ENCODE measurements at regions not wholly inside any gene's neighbourhood (a gene's known extent, or its start where the extent isn't known, plus 50 kb on each side); places are given as distances from the start of the nearest gene placed in this dataset.
"Not testable (repeated sequence)": the region's sequence is repeated elsewhere in the genome, so short reads cannot be mapped to it uniquely, and the experiment has no call there.

- no peak for ATAC-seq
- DNase-seq (ENCODE audit: low spot score in 2 of 2): no peak
- Mint-ChIP-seq H3K4me1 (no peaks in the 10 kb centered on the region), H3K36me3 (no peaks in the 10 kb centered on the region), H3K9me3 (no peaks in the 10 kb centered on the region), H3K4me3 (no peak overlapping the region), H3K27ac (no peak overlapping the region)
Observed at GRCh38 chr5:174922955-174923354, 198.6 kb downstream of the MSX2 start.

DNA sequence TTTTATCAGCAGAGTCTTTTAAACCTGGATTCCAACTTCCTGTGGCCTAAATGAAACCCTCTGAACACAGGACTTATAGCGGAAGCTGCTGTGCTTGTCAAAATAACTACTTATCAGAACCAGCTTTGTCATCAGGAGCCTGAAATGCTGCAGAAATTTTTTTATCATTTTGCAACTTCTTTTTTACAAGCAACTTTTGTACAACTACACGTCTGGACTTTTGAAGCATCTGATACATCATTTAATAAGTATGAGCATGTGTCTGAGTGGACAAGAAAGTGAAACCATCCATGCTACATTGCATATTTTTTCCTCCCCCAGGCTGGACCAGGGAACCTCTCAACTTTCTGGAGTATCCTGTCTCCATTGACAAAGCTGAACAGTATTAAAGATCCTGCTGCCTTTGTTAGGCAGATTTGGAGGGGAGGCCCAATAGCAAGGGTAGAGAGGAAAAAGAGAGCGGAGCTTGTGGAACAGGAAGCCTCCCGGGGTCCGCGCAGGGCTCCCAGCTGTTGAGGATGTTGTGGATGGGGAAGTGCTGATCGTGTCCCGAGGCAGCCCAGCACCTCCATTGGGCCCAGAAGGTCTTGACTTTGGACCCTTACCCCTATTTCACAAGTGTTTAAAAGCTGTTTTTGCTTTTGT, 196.6 kb downstream of the MSX2 start:
- H3K27ac Mint-ChIP-seq: no peak overlapping the region
- no peaks in the 10 kb centered on the region for H3K4me1 Mint-ChIP-seq
- no peaks in the 10 kb centered on the region for H3K36me3 Mint-ChIP-seq
- ATAC-seq (no peak), DNase-seq (ENCODE audit: low spot score in 2 of 2) (no peak)
- H3K9me3 Mint-ChIP-seq: no peaks in the 10 kb centered on the region
- no peak overlapping the region for H3K4me3 Mint-ChIP-seq

DNA sequence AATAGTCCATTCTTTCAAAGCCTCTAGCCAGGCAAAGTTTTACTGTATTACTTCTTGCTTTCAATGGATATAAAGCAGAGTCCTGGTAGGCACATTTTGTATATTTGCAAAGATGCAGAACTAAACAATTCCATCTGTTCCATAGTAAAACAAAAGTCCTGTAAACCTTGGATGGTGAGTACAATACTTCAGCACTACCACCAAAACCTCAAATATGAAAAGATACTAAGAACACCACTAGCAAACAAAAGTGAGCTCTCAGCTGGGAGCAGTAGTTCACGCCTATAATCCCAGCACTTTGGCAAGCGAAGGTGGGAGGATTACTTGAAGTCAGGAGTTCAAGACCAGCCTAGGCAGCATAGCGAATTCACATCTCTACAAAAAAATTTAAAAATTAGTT, 195.0 kb downstream of the MSX2 start:
- no peak for ATAC-seq
- no peak for DNase-seq (ENCODE audit: low spot score in 2 of 2)
- no peak overlapping the region for H3K4me3 Mint-ChIP-seq
- H3K36me3 Mint-ChIP-seq: no peaks in the 10 kb centered on the region
- no peaks in the 10 kb centered on the region for H3K4me1 Mint-ChIP-seq
- H3K9me3 Mint-ChIP-seq: no peaks in the 10 kb centered on the region
- H3K27ac Mint-ChIP-seq: no peak overlapping the region

GRCh38 chr5:174918655-174919054, 194.3 kb downstream of the MSX2 start:
- ATAC-seq: no peak
- H3K27ac Mint-ChIP-seq: no peak overlapping the region

GRCh38 chr5:174917976-174918554, 193.7 kb downstream of the MSX2 start:
- DNase-seq (ENCODE audit: low spot score in 2 of 2) (no peak), ATAC-seq (no peak)
- H3K4me1 Mint-ChIP-seq: no peaks in the 10 kb centered on the region
- no peaks in the 10 kb centered on the region for H3K9me3 Mint-ChIP-seq
- H3K27ac Mint-ChIP-seq: no peak overlapping the region
- H3K36me3 Mint-ChIP-seq: no peaks in the 10 kb centered on the region
- no peak overlapping the region for H3K4me3 Mint-ChIP-seq

More at GRCh38 chr5:174918655-174919054, 194.3 kb downstream of the MSX2 start:
- no peaks in the 10 kb centered on the region for H3K4me1 Mint-ChIP-seq
- no peak overlapping the region for H3K4me3 Mint-ChIP-seq
- no peaks in the 10 kb centered on the region for H3K9me3 Mint-ChIP-seq
- no peak for DNase-seq (ENCODE audit: low spot score in 2 of 2)
- no peaks in the 10 kb centered on the region for H3K36me3 Mint-ChIP-seq

DNA sequence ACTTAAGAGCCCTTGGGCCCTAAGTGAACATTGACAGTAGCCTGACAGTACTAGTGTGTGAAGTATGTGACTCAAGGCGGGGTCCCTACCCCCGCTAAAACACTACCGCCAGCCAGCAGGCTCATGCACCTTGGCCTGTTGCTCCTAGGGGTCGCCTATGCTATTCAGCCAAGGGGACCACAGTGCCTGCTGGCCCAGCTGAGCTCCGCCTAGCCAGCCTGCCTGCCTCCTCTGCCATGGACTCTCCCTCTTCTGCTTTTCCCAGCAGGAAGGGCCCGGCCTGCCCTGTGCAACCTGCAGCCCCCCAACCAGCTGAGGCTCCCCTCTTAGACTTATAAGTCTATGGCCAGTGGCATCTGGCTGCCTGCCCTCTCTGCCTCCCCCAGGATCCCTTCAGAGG, 193.1 kb downstream of the MSX2 start:
- H3K9me3 Mint-ChIP-seq; H3K4me1 Mint-ChIP-seq; H3K36me3 Mint-ChIP-seq; ATAC-seq; DNase-seq (ENCODE audit: low spot score in 2 of 2); H3K27ac Mint-ChIP-seq; H3K4me3 Mint-ChIP-seq: not testable (repeated sequence)

DNA sequence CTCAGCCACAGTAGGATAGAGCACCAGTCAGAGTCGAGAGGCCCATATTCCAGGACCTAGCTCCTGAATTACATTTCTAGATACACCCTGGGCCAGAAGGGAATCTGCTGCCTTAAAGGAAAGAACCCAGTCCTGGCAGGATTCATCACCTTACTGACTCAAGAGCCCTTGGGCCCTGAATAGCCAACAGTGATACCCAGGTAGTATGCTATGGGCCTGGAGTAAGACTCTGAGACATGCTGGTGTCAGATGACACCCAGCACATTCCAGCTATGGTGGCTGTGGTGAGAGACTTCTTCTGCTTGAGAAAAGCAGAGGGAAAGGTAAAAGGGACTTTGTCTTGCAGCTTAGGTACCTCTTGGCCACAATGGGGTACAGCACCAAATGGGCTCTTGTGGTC, 192.5 kb downstream of the MSX2 start:
- not testable (repeated sequence) for DNase-seq (ENCODE audit: low spot score in 2 of 2); H3K36me3 Mint-ChIP-seq; ATAC-seq; H3K27ac Mint-ChIP-seq; H3K9me3 Mint-ChIP-seq; H3K4me1 Mint-ChIP-seq; H3K4me3 Mint-ChIP-seq

GRCh38 chr5:174916227-174916626, 191.8 kb downstream of the MSX2 start:
- Mint-ChIP-seq H3K4me3 (no peak overlapping the region), H3K36me3 (no peaks in the 10 kb centered on the region), H3K4me1 (no peaks in the 10 kb centered on the region), H3K27ac (no peak overlapping the region), H3K9me3 (no peaks in the 10 kb centered on the region)
- ATAC-seq (no peak), DNase-seq (ENCODE audit: low spot score in 2 of 2) (no peak)

DNA sequence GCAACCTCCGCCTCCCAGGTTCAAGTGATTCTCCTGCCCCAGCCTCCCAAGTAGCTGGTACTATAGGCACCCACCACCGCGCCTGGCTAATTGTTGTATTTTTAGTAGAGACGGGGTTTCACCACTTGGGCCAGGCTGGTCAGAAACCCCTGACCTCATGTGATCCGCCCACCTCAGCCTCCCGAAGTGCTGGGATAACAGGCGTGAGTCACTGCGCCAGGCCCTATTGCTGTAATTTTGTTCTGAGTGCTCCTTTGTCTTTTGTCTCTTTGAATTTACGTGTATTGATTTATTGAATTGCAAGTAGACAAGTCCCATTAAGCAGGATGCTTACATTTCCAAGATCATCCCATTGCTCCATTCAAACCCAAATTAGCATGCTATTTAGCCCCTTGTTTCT, 186.7 kb downstream of the MSX2 start:
- Mint-ChIP-seq H3K36me3 (no peaks in the 10 kb centered on the region), H3K4me1 (no peaks in the 10 kb centered on the region), H3K27ac (no peak overlapping the region), H3K9me3 (no peaks in the 10 kb centered on the region), H3K4me3 (no peak overlapping the region)
- DNase-seq (ENCODE audit: low spot score in 2 of 2) (no peak), ATAC-seq (no peak)

DNA sequence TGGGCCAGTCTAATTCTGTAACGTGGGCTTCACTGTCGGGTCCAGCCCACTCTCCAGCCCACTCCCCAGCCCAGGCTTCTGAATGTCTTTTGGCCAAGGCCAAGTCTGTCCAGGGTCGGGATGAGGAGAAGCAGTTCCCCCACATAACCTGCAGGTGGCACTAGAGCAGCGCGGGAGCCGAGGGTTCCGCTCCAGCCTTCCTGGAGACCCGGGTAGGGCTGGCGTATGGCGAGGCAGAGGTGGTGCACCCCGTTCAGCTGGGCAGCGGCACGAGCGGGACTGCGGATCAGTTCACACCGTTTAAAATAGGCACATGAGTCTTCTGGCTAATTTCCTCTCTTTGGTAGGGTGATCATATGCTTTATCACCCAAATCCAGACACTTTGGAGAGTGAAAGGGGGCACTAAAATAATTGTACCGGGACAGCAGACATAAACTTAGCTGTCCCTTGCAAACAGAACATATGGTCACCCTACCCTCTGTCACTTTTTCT, 185.9 kb downstream of the MSX2 start:
- Mint-ChIP-seq H3K4me1 (no peaks in the 10 kb centered on the region), H3K4me3 (no peak overlapping the region), H3K36me3 (no peaks in the 10 kb centered on the region), H3K9me3 (no peaks in the 10 kb centered on the region), H3K27ac (no peak overlapping the region)
- ATAC-seq (peak; percentile 77), DNase-seq (ENCODE audit: low spot score in 2 of 2) (peak; percentile 40 to 70)

GRCh38 chr5:174903172-174903732, 178.9 kb downstream of the MSX2 start:
- ATAC-seq (no peak), DNase-seq (ENCODE audit: low spot score in 2 of 2) (no peak)
- Mint-ChIP-seq H3K4me3 (no peak overlapping the region), H3K9me3 (no peaks in the 10 kb centered on the region), H3K27ac (no peak overlapping the region), H3K4me1 (no peaks in the 10 kb centered on the region), H3K36me3 (no peaks in the 10 kb centered on the region)

DNA sequence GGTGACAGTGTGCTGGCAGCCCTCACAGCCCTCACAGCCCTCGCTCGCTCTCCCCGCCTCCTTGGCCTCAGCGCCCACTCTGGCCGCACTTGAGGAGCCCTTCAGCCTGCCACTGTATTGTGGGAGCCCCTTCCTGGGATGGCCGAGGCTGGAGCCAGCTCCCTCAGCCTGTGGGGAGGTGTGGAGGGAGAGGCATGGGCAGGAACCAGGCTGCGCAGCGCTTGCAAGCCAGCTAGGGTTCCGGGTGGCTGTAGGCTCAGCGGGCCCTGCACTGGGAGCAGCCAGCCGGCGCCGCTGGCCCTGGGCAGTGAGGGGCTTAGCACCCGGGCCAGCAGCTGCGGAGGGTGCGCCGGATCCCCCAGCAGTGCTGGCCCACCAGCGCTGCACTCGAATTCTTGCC, 177.0 kb downstream of the MSX2 start:
- Mint-ChIP-seq H3K4me3 (no peak overlapping the region), H3K4me1 (no peaks in the 10 kb centered on the region), H3K36me3 (no peaks in the 10 kb centered on the region), H3K9me3 (no peaks in the 10 kb centered on the region), H3K27ac (no peak overlapping the region)
- DNase-seq (ENCODE audit: low spot score in 2 of 2) (no peak), ATAC-seq (no peak)

DNA sequence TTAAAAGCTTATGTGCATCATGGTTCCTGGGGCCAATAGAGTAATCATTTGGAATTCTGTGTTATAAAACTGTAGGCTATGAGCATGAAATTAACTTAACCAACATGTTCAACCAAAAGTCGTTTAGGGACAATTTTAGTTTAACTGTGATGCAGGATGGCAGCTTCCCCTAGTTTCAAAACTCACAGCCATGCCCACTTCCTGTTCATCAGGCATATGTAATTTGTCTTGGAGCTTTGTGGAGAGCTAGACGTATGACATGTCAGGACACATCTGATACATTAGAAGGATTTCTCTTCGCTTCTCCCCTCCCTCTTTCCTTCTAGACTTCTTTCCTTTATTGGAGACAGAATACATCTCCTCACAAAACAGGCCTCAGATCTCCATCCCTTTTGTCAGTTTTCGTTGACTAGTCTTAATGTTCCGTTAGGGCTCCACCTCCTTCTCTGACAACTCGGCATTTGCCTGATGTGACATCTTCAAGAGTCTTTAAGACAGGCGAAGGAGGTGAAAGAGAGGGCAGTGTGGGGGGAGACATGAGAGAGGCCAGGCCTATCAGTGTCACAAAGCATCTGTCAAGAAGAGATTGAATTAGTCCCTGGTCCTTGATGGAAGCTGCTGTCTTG, 176.0 kb downstream of the MSX2 start:
- H3K27ac Mint-ChIP-seq: no peak overlapping the region
- ATAC-seq: no peak
- no peaks in the 10 kb centered on the region for H3K4me1 Mint-ChIP-seq
- H3K4me3 Mint-ChIP-seq: no peak overlapping the region
- H3K9me3 Mint-ChIP-seq: no peaks in the 10 kb centered on the region
- no peak for DNase-seq (ENCODE audit: low spot score in 2 of 2)
- no peaks in the 10 kb centered on the region for H3K36me3 Mint-ChIP-seq

GRCh38 chr5:174897281-174897950, 173.0 kb downstream of the MSX2 start:
- DNase-seq (ENCODE audit: low spot score in 2 of 2): no peak
- H3K36me3 Mint-ChIP-seq: no peaks in the 10 kb centered on the region

GRCh38 chr5:174895360-174895759, 171.0 kb downstream of the MSX2 start:
- no peak for DNase-seq (ENCODE audit: low spot score in 2 of 2)
- Mint-ChIP-seq H3K27ac (no peak overlapping the region), H3K36me3 (no peaks in the 10 kb centered on the region), H3K4me1 (no peaks in the 10 kb centered on the region), H3K9me3 (no peaks in the 10 kb centered on the region), H3K4me3 (no peak overlapping the region)
- ATAC-seq: no peak

More at GRCh38 chr5:174897281-174897950, 173.0 kb downstream of the MSX2 start:
- no peak for ATAC-seq
- Mint-ChIP-seq H3K4me3 (no peak overlapping the region), H3K9me3 (no peaks in the 10 kb centered on the region), H3K27ac (no peak overlapping the region), H3K4me1 (no peaks in the 10 kb centered on the region)

All from stimulated activated effector memory CD8-positive, alpha-beta T cell treated with anti-CD3 and anti-CD28 coated beads, Interleukin-12 subunit alpha, Interleukin-12 subunit beta, amount 100 ng/mL, for 72 hours (primary cell).